GM23338 (cell line): ENCODE measurements at regions not wholly inside any gene's neighbourhood (a gene's known extent, or its start where the extent isn't known, plus 50 kb on each side); places are given as distances from the start of the nearest gene placed in this dataset.

Experiments used
- ATAC-seq: fragments of 200-7000 bp; cut with Tn5 transposase; 3 replicates; pipeline ENCODE4 v1.9.1; 2020
- DNase-seq: peaks from one replicate; pipeline ENCODE4 v3.0.0-alpha.2; 2015; ENCODE audit warnings: low spot score
- H2AFZ ChIP-seq: fragments of 200-600 bp; sonication (generic); 2 replicates; pipeline ENCODE4 v1.8.0; 2016; ENCODE audit warnings: antibody characterized with exemption, mild to moderate bottlenecking, moderate library complexity
- H3F3A ChIP-seq: fragments of 200-600 bp; sonication (generic); replicated peaks from 2 replicates; pipeline ENCODE4 v1.8.0; 2017; ENCODE audit warnings: antibody characterized with exemption, mixed run types, low read depth
- H3K27ac ChIP-seq: fragments of 200-600 bp; sonication (generic); 2 replicates; pipeline ENCODE4 v1.6.1; 2016; ENCODE audit warnings: low read depth
- H3K27me3 ChIP-seq: fragments of 200-600 bp; sonication (generic); 2 replicates; pipeline ENCODE4 v1.8.0; 2016; ENCODE audit warnings: mild to moderate bottlenecking, mixed run types, moderate library complexity; ENCODE audit not compliant: insufficient read depth
- H3K36me3 ChIP-seq: fragments of 200-600 bp; sonication (generic); 2 replicates; pipeline ENCODE4 v1.8.0; 2016; ENCODE audit warnings: mild to moderate bottlenecking; ENCODE audit not compliant: insufficient read depth
- H3K4me1 ChIP-seq: fragments of 200-600 bp; sonication (generic); 2 replicates; pipeline ENCODE4 v1.8.0; 2016; ENCODE audit warnings: mild to moderate bottlenecking, moderate library complexity; ENCODE audit not compliant: insufficient read depth
- H3K4me2 ChIP-seq: fragments of 200-600 bp; sonication (generic); 2 replicates; pipeline ENCODE4 v1.7.1; 2017; ENCODE audit warnings: mixed run types
- H3K4me3 ChIP-seq: fragments of 200-600 bp; sonication (generic); 2 replicates; pipeline ENCODE4 v1.6.1; 2016; ENCODE audit warnings: mixed run types
- H3K79me2 ChIP-seq: fragments of 200-600 bp; sonication (generic); replicated peaks from 2 replicates; pipeline ENCODE4 v1.8.0; 2017; ENCODE audit warnings: mild to moderate bottlenecking; ENCODE audit not compliant: insufficient read depth
- H3K9me2 ChIP-seq: fragments of 200-600 bp; sonication (generic); 2 replicates; pipeline ENCODE4 v1.8.0; 2017; ENCODE audit not compliant: insufficient read depth
- H4K20me1 ChIP-seq: fragments of 200-600 bp; sonication (generic); replicated peaks from 2 replicates; pipeline ENCODE4 v1.8.0; 2017; ENCODE audit warnings: mild to moderate bottlenecking; ENCODE audit not compliant: insufficient read depth
- H3K27ac Mint-ChIP-seq: 2 replicates; pipeline ENCODE4 v1.8.0; 2020; ENCODE audit warnings: inconsistent platforms, mild to moderate bottlenecking, moderate library complexity, mixed read lengths
- H3K27me3 Mint-ChIP-seq: 3 replicates; pipeline ENCODE4 v1.8.0; 2022; ENCODE audit warnings: low read depth, mild to moderate bottlenecking, moderate library complexity, mixed read lengths, inconsistent platforms; ENCODE audit not compliant: insufficient read depth, poor library complexity
- H3K36me3 Mint-ChIP-seq: 3 replicates; pipeline ENCODE4 v1.8.0; 2021; ENCODE audit warnings: low read depth, mild to moderate bottlenecking, inconsistent platforms, moderate library complexity, mixed read lengths
- H3K4me1 Mint-ChIP-seq: 3 replicates; pipeline ENCODE4 v1.8.0; 2020; ENCODE audit warnings: mild to moderate bottlenecking, inconsistent platforms, mixed read lengths
- H3K4me3 Mint-ChIP-seq: 3 replicates; pipeline ENCODE4 v1.8.0; 2021; ENCODE audit warnings: moderate library complexity, mild to moderate bottlenecking, inconsistent platforms, mixed read lengths
- H3K9me3 Mint-ChIP-seq: 3 replicates; pipeline ENCODE4 v1.8.0; 2020; ENCODE audit warnings: moderate library complexity, mild to moderate bottlenecking, inconsistent platforms, mixed read lengths
- CREB1 ChIP-seq: fragments of 250-450 bp; sonication (Bioruptor Pico); IDR thresholded peaks from 2 replicates; pipeline ENCODE4 v1.5.0; 2020; ENCODE audit warnings: low read depth, mild to moderate bottlenecking, moderate library complexity
- JUNB ChIP-seq: IDR thresholded peaks from one replicate; pipeline ENCODE4 v1.6.1; 2016; ENCODE audit warnings: antibody characterized with exemption; ENCODE audit not compliant: unreplicated experiment
- NANOG ChIP-seq: IDR thresholded peaks from 2 replicates; pipeline ENCODE4 v1.6.1; 2016; ENCODE audit warnings: antibody characterized with exemption, borderline replicate concordance
- REST ChIP-seq: IDR thresholded peaks from one replicate; pipeline ENCODE4 v1.6.1; 2018; ENCODE audit warnings: antibody characterized with exemption; ENCODE audit not compliant: unreplicated experiment
- ZNF114 ChIP-seq: fragments of 250-450 bp; sonication (Bioruptor Pico); IDR thresholded peaks from 2 replicates; pipeline ENCODE4 v1.5.0; 2020; ENCODE audit warnings: mild to moderate bottlenecking, moderate library complexity
- TF ChIP-seq, protein P1 (sequence below), 2 experiments: fragments of 200-600 bp in 1 of 2; sonication (generic) in 1 of 2; conservative IDR thresholded peaks; 2 replicates each; pipeline versions ENCODE4 v1.5.1 to v1.6.1; 2016 to 2017; ENCODE audit warnings: antibody characterized with exemption in 2 of 2, low read depth in 2 of 2, mild to moderate bottlenecking in 2 of 2, moderate library complexity in 1 of 2

- Histone ChIP-seq H2AFZ (no peak overlapping the region), H3K9me2 (no peaks in the 10 kb centered on the region), H4K20me1 (no peaks in the 10 kb centered on the region), H3F3A (no peaks in the 10 kb centered on the region), H3K79me2 (no peaks in the 10 kb centered on the region), H3K4me3 (no peak overlapping the region), H3K27ac (no peak overlapping the region), H3K4me1 (peaks cover 4% of the 10 kb centered on the region; the same call in 1 of the 2 replicates), H3K27me3 (no peaks in the 10 kb centered on the region), H3K4me2 (no peak overlapping the region), H3K36me3 (no peaks in the 10 kb centered on the region)
- ATAC-seq: peak; percentile 99
- DNase-seq: peak; percentile 95
- TF ChIP-seq CREB1 (CRISPR knock-in tag) (no peak), REST (no peak), JUNB (no peak), NANOG (no peak)
- TF ChIP-seq, protein P1, sequence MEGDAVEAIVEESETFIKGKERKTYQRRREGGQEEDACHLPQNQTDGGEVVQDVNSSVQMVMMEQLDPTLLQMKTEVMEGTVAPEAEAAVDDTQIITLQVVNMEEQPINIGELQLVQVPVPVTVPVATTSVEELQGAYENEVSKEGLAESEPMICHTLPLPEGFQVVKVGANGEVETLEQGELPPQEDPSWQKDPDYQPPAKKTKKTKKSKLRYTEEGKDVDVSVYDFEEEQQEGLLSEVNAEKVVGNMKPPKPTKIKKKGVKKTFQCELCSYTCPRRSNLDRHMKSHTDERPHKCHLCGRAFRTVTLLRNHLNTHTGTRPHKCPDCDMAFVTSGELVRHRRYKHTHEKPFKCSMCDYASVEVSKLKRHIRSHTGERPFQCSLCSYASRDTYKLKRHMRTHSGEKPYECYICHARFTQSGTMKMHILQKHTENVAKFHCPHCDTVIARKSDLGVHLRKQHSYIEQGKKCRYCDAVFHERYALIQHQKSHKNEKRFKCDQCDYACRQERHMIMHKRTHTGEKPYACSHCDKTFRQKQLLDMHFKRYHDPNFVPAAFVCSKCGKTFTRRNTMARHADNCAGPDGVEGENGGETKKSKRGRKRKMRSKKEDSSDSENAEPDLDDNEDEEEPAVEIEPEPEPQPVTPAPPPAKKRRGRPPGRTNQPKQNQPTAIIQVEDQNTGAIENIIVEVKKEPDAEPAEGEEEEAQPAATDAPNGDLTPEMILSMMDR (conservative IDR thresholded peaks at IDR 0.05; ENCODE audit: low read depth in 2 of 2): peak; percentile 66 to 76
- no peak overlapping the region for H3K27ac Mint-ChIP-seq
- H3K4me3 Mint-ChIP-seq: no peak overlapping the region
- no peaks in the 10 kb centered on the region for H3K9me3 Mint-ChIP-seq
- H3K4me1 Mint-ChIP-seq: peaks cover 13% of the 10 kb centered on the region
- no peaks in the 10 kb centered on the region for H3K36me3 Mint-ChIP-seq
- H3K27me3 Mint-ChIP-seq: no peaks in the 10 kb centered on the region
These were observed 451.3 kb downstream of the PMP22 start for GRCh38 chr17:14813649-14814370.

- no peaks in the 10 kb centered on the region for H3K27me3 Mint-ChIP-seq
- H3K4me3 Mint-ChIP-seq: no peak overlapping the region
- Histone ChIP-seq H3F3A (no peaks in the 10 kb centered on the region), H3K4me1 (no peaks in the 10 kb centered on the region), H4K20me1 (no peaks in the 10 kb centered on the region), H2AFZ (no peak overlapping the region), H3K36me3 (no peaks in the 10 kb centered on the region), H3K27me3 (no peaks in the 10 kb centered on the region), H3K4me2 (no peak overlapping the region), H3K9me2 (no peaks in the 10 kb centered on the region), H3K79me2 (no peaks in the 10 kb centered on the region), H3K4me3 (no peak overlapping the region), H3K27ac (no peak overlapping the region)
- ATAC-seq (no peak), DNase-seq (no peak)
- no peak overlapping the region for H3K27ac Mint-ChIP-seq
- H3K36me3 Mint-ChIP-seq: no peaks in the 10 kb centered on the region
- no peak for TF ChIP-seq ZNF114 (CRISPR knock-in tag)
- no peaks in the 10 kb centered on the region; the same call in 1 of the 3 replicates for H3K4me1 Mint-ChIP-seq
- H3K9me3 Mint-ChIP-seq: no peaks in the 10 kb centered on the region
These were observed 456.7 kb downstream of the PMP22 start for GRCh38 chr17:14808425-14808824.
